ENCODE measurements at regions not wholly inside any gene's neighbourhood (a gene's known extent, or its start where the extent isn't known, plus 50 kb on each side); places are given as distances from the start of the nearest gene placed in this dataset.

GRCh38 chr20:6956056-6956455 is 188.6 kb downstream of the BMP2 start:
- no peak for DNase-seq (ENCODE audit: low read depth in 3 of 3)

GRCh38 chr20:6956574-6956973 is 189.1 kb downstream of the BMP2 start:
- no peak for DNase-seq (ENCODE audit: low read depth in 3 of 3)

GRCh38 chr20:6959900-6960312 is 192.4 kb downstream of the BMP2 start:
- no peak for DNase-seq (ENCODE audit: low read depth in 3 of 3)

GRCh38 chr20:6966721-6967120 is 199.2 kb downstream of the BMP2 start:
- DNase-seq (ENCODE audit: low read depth in 3 of 3), result no peak

GRCh38 chr20:6974838-6975237 is 207.4 kb downstream of the BMP2 start:
- DNase-seq (ENCODE audit: low read depth in 3 of 3), result no peak

GRCh38 chr20:6975311-6975710 is 207.8 kb downstream of the BMP2 start:
- DNase-seq (ENCODE audit: low read depth in 3 of 3), result no peak

DNA sequence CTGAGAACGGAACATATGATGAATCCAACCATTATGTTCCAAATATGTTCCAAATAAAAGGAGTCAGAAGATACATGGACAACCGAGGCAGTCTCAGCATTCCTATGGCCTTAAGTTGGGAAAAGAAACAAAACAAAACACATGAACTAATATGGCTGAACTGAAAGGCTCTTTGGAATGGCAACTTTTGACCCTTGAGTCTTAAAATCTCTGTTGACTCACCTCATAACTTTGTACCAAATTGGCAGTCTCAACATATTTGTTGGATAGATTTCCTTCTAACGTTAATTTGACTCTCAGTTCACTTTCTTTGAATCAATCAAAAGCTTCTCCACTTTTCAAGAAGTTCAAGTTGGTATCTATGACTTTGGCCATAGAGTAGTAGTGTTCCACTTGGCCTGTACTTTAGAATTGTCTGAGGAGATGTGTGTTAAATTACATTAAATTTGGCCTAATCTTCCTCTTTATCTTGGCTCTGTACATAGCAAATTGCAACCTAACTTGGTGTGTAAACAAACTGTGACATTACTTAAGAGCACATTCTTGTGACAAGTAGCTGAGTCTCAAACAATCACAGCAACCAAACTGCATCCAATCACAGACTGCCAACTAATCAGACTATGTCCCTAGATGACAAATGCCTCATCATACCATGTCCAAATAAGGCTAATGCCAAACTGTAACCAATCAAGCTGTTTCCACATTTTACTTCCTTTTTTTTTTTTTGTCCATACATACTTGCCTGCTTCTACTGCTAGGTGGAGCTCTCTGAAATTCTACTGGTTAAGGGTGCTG is 208.8 kb downstream of the BMP2 start:
- no peak for DNase-seq (ENCODE audit: low read depth in 3 of 3)

GRCh38 chr20:6979621-6980020 is 212.1 kb downstream of the BMP2 start:
- no peak for DNase-seq (ENCODE audit: low read depth in 3 of 3)

- DNase-seq (ENCODE audit: low read depth in 3 of 3), result no peak
Measured at GRCh38 chr20:6993011-6993410, 225.5 kb downstream of the BMP2 start.

GRCh38 chr20:6993511-6993910 is 226.0 kb downstream of the BMP2 start:
- no peak for DNase-seq (ENCODE audit: low read depth in 3 of 3)

DNA sequence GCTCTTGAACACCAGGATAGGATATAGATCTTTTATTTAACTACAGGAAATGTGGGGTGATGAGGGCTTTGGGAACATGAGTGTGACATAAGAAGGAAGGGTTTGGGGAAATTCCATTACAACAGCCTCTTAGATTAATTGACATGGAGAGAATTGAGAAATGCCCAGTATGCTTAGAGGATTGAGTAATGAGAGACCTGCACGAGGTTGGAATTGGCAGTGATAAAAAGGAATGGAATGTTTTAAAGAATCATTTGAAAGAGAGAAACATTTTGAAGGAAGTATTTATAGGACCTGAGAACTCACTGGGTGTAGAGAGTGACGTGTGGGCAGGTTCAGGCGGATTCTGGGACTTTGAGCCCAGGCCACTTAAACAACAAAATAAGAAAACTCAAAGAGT is 227.0 kb downstream of the BMP2 start:
- DNase-seq (ENCODE audit: low read depth in 3 of 3), result no peak

GRCh38 chr20:6998909-6999308 is 231.4 kb downstream of the BMP2 start:
- no peak for DNase-seq (ENCODE audit: low read depth in 3 of 3)

DNA sequence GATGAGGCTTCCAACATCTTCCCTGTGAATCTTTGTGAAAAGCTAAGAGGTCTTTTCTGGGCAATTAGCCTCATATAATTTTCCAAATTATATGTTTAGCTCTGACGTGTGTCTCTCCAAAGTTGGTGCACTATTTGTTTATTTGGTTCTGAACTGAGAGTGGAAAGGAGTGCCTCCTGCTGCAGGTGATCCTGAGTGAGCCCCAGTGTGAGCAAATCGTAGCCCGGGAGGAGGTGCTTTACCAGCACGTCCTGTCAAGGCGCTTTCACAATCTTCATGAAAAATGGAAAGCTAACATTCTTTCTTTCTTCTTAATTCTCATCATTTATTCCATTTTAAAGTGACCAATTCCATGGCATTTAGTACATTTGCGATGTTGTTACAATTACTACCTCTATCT is 231.9 kb downstream of the BMP2 start:
- DNase-seq (ENCODE audit: low read depth in 3 of 3), result no peak

- no peak for DNase-seq (ENCODE audit: low read depth in 3 of 3)
Measured at GRCh38 chr20:7003598-7003997, 236.1 kb downstream of the BMP2 start.

- DNase-seq (ENCODE audit: low read depth in 3 of 3), result no peak
Measured at GRCh38 chr20:7004801-7005200, 237.3 kb downstream of the BMP2 start.

DNA sequence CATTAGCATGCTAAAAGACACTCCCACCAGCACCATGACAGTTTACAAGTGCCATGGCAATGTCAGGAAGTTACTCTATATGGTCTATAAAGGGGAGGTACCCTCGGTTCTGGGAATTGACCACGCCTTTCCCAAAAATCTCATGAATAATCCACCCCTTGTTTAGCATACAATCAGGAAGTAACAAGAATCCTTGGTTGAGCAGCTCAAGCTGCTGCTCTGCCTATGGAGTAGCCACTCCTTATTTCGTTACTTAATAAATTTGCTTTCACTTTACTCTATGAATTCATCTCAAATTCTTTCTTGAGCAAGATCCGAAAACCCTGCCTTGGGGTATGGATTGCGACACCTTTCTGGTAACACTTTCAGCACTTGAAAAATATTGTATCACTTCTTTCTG is 243.0 kb downstream of the BMP2 start:
- no peak for DNase-seq (ENCODE audit: low read depth in 3 of 3)

DNA sequence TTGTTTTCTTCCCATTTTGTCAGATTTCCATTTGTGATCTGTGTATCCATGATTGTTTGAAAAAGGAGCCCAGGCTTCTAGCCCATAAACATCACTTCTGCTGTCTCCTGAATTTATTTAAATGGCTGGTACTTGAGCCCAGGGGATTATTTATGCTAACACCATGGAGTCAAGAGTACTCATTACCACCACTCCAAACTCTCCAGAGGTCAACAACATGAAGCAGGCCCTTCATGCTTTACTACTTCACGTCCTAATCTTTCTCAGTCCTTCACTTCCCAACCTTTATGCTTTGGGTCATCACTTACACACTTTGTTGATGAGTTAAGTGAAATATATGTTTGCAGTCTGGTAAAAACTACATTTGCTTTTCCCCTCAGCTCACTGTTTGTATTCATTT is 247.8 kb downstream of the BMP2 start:
- no peak for DNase-seq (ENCODE audit: low read depth in 3 of 3)

DNA sequence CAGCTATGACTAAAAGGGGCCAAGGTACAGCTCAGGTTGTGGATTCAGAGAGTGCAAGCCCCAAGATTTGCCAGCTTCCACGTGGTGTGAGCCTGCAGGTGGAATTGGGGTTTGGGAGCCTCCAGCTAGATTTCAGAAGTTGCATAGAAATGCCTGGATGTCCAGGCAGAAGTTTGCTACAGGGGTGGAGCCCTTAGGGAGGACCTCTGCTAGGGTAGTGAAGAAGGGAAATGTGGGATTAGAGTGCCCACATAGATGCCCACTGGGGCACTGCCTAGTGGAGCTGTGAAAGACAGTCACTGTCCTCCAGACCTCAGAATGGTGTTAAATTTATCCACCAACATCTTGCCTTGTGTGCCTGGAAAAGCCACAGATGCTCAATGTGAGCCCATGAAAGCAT is 255.1 kb downstream of the BMP2 start:
- no peak for DNase-seq (ENCODE audit: low read depth in 3 of 3)

- no peak for DNase-seq (ENCODE audit: low read depth in 3 of 3)
Measured at GRCh38 chr20:7025635-7026034, 258.1 kb downstream of the BMP2 start.

DNA sequence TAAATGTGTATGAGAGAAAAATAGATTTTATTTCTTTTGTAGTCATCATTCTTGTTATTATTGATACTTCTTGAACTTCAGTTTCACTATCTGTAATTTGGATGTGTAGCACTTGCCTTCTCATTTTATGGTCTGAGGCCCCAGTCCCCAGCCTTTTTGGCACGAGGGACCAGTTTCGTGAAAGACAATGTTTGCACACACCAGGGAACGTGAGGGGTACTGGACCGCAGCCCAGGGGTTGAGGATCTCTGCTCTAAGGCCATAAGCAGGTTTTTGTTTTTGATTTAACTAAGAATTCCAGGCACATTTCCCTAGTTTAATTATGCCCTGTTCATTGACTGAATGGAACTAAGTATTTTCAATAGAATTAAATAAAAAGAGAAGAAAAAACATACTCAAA is 261.5 kb downstream of the BMP2 start:
- no peak for DNase-seq (ENCODE audit: low read depth in 3 of 3)

DNA sequence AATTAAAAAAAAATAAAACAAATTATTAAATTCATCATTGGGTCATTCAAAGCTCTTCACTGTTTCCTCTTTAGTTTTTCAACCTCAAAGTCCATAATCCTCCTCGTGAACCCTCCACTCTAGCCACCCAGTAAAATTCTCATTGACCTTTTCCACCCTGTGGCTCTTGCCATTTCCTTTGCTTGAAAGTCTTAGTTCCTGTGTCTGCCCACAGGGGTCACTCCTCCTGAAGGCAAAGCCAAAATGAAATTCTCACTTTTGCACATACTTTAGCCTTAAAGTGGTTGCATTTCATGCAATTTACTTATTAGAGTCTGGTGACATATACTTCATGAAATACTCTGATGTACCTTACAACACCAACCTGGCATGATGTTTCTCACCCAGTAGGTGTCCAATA is 263.7 kb downstream of the BMP2 start:
- no peak for DNase-seq (ENCODE audit: low read depth in 3 of 3)

DNA sequence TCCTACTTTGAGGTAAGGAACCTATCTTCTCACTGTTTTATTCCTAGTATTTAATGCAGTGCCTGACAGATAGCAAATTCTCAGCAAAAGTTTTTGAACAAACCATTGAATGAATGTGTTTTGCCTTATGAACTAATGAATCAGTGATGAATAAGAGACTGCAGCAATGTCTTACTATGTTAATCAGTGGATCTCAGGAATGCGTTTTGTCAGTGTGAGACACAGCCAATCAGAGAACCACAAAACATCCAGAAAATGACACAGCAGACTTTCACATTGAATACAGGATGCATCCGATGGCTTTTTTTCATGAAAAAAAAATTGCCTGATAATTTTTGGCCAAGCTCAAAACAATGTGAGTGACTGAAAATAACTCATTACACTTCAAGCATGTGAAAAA is 270.5 kb downstream of the BMP2 start:
- no peak for DNase-seq (ENCODE audit: low read depth in 3 of 3)

- no peak for DNase-seq (ENCODE audit: low read depth in 3 of 3)
Measured at GRCh38 chr20:7057611-7058010, 290.1 kb downstream of the BMP2 start.

- DNase-seq (ENCODE audit: low read depth in 3 of 3), result no peak
Measured at GRCh38 chr20:7078804-7079203, 311.3 kb downstream of the BMP2 start.

All from stimulated activated CD4-positive, alpha-beta T cell treated with anti-CD3 and anti-CD28 coated beads, TNF-alpha, amount 100 ng/mL, for 24 hours (primary cell).